SK-N-SH treated with all-trans-retinoic acid at 6 μM for 48 hours (cell line): ENCODE measurements at regions not wholly inside any gene's neighbourhood (a gene's known extent, or its start where the extent isn't known, plus 50 kb on each side); places are given as distances from the start of the nearest gene placed in this dataset.

Experiments
- ATAC-seq: fragments of 200-7000 bp; cut with Tn5 transposase; 3 replicates; pipeline ENCODE4 v1.9.1; 2020; ENCODE audit warnings: mild to moderate bottlenecking, moderate library complexity
- ARNTL ChIP-seq: fragments of 450-650 bp; formaldehyde crosslinking; IDR thresholded peaks from 2 replicates; pipeline ENCODE4 v1.5.0; 2020; ENCODE audit warnings: low read depth, mild to moderate bottlenecking, moderate library complexity, borderline replicate concordance
- BACH2 ChIP-seq: fragments of 250-450 bp; sonication (Bioruptor Pico); IDR thresholded peaks from 2 replicates; pipeline ENCODE4 v1.9.0; 2021; ENCODE audit warnings: mild to moderate bottlenecking, borderline replicate concordance
- CSDC2 ChIP-seq: fragments of 250-450 bp; sonication (Bioruptor Pico); IDR thresholded peaks from 2 replicates; pipeline ENCODE4 v1.5.0; 2020; ENCODE audit warnings: mild to moderate bottlenecking, moderate library complexity
- GLIS3 ChIP-seq: fragments of 250-450 bp; sonication (Bioruptor Pico); IDR thresholded peaks from 2 replicates; pipeline ENCODE4 v1.5.0; 2020; ENCODE audit warnings: mild to moderate bottlenecking, moderate library complexity
- ISL1 ChIP-seq: fragments of 250-450 bp; sonication (Bioruptor Pico); IDR thresholded peaks from 2 replicates; pipeline ENCODE4 v2.1.2; 2022; ENCODE audit warnings: mild to moderate bottlenecking, moderate library complexity
- OSR1 ChIP-seq: fragments of 250-450 bp; sonication (Bioruptor Pico); IDR thresholded peaks from 2 replicates; pipeline ENCODE4 v1.8.0; 2022; ENCODE audit warnings: moderate library complexity, mild to moderate bottlenecking, inconsistent platforms
- PPARA ChIP-seq: fragments of 250-450 bp; sonication (Bioruptor Pico); IDR thresholded peaks from 2 replicates; pipeline ENCODE4 v1.5.0; 2020; ENCODE audit warnings: mild to moderate bottlenecking, borderline replicate concordance
- RARB ChIP-seq: fragments of 250-450 bp; sonication (Bioruptor Pico); IDR thresholded peaks from 2 replicates; pipeline ENCODE4 v1.8.0; 2021; ENCODE audit warnings: mild to moderate bottlenecking, moderate library complexity
- SNAI2 ChIP-seq: fragments of 250-450 bp; sonication (Bioruptor Pico); IDR thresholded peaks from 2 replicates; pipeline ENCODE4 v1.5.0; 2020; ENCODE audit warnings: mild to moderate bottlenecking, moderate library complexity
- TCF4 ChIP-seq: fragments of 250-450 bp; sonication (Bioruptor Pico); IDR thresholded peaks from 2 replicates; pipeline ENCODE4 v1.8.0; 2021; ENCODE audit warnings: mild to moderate bottlenecking, moderate library complexity, borderline replicate concordance
- ZC3H10 ChIP-seq: fragments of 250-450 bp; sonication (Bioruptor Pico); IDR thresholded peaks from 2 replicates; pipeline ENCODE4 v1.5.1; 2021; ENCODE audit warnings: mild to moderate bottlenecking, moderate library complexity
- ZFP3 ChIP-seq: fragments of 250-450 bp; sonication (Bioruptor Pico); IDR thresholded peaks from 2 replicates; pipeline ENCODE4 v1.5.0; 2020; ENCODE audit warnings: mild to moderate bottlenecking, moderate library complexity
- ZNF565 ChIP-seq: fragments of 450-650 bp; formaldehyde crosslinking; conservative IDR thresholded peaks from 2 replicates; pipeline ENCODE4 v1.5.0; 2020; ENCODE audit warnings: low read depth, mild to moderate bottlenecking, moderate library complexity
- ZNF70 ChIP-seq: fragments of 450-650 bp; formaldehyde crosslinking; IDR thresholded peaks from 2 replicates; pipeline ENCODE4 v1.5.0; 2020; ENCODE audit warnings: mild to moderate bottlenecking, moderate library complexity
- ZNF8 ChIP-seq: fragments of 450-650 bp; formaldehyde crosslinking; IDR thresholded peaks from 2 replicates; pipeline ENCODE4 v1.5.0; 2020; ENCODE audit warnings: mild to moderate bottlenecking, moderate library complexity
- TF ChIP-seq, protein P1 (sequence below): fragments of 250-450 bp; sonication (Bioruptor Pico); IDR thresholded peaks from 2 replicates; pipeline ENCODE4 v1.8.0; 2021; ENCODE audit warnings: low read depth, mild to moderate bottlenecking, moderate library complexity, borderline replicate concordance
- TF ChIP-seq, protein P2 (sequence below): fragments of 250-450 bp; sonication (Bioruptor Pico); IDR thresholded peaks from 2 replicates; pipeline ENCODE4 v1.5.1; 2021; ENCODE audit warnings: mild to moderate bottlenecking, moderate library complexity
- TF ChIP-seq, protein P3 (sequence below): fragments of 250-450 bp; sonication (Bioruptor Pico); IDR thresholded peaks from 2 replicates; pipeline ENCODE4 v1.5.1; 2020; ENCODE audit warnings: low read depth, mild to moderate bottlenecking, moderate library complexity

DNA sequence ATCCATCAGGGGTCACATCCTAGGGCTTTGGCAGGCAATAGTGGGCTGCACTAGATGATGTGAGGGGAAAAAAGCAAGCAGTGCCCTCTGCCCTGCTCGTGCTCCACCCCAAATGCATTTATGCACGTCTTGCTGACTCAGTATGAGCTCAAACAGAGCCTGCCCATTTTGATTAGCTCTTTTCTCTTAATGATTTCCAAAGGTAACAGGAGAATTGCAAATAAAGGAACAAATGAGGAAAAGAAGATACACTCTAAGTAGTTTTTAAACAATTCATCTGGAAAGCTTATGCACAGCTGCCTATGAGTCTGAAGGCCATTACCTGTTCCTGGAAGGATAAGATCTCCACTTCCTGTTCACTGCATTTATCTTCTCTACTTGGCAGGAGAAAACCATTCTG is 364.2 kb downstream of the TMEM232 start (continued):
- TF ChIP-seq ZC3H10 (CRISPR knock-in tag) (no peak), ZNF565 (CRISPR knock-in tag) (no peak), CSDC2 (CRISPR knock-in tag) (no peak), BACH2 (no peak), ARNTL (CRISPR knock-in tag) (no peak), SNAI2 (no peak)
- TF ChIP-seq, all 23 proteins: peak for 0

DNA sequence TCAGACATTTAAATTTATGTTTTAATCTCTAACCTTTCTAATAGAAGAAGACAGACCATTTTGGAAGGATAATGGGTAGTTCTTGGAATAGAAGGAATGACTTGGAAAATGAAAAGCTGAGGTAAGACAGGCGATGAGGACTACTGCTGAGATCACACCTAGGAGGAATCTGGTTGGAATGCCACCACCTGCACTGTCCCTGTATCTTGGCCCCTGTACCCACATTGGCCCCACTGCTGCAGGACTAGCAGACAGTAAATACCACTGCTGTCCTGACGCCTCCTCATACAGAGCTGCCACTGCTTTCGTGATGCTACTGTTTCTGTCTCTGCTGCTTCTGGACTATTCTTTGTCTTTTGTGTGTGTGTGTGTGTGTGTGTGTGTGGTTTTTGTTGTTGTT is 359.8 kb downstream of the TMEM232 start:
- TF ChIP-seq, protein P1, sequence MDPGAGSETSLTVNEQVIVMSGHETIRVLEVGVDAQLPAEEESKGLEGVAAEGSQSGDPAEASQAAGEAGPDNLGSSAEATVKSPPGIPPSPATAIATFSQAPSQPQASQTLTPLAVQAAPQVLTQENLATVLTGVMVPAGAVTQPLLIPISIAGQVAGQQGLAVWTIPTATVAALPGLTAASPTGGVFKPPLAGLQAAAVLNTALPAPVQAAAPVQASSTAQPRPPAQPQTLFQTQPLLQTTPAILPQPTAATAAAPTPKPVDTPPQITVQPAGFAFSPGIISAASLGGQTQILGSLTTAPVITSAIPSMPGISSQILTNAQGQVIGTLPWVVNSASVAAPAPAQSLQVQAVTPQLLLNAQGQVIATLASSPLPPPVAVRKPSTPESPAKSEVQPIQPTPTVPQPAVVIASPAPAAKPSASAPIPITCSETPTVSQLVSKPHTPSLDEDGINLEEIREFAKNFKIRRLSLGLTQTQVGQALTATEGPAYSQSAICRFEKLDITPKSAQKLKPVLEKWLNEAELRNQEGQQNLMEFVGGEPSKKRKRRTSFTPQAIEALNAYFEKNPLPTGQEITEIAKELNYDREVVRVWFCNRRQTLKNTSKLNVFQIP: no peak
- TF ChIP-seq ZNF8 (CRISPR knock-in tag): no peak
- no peak for TF ChIP-seq ARNTL (CRISPR knock-in tag)
- TF ChIP-seq ISL1: no peak
- TF ChIP-seq ZC3H10 (CRISPR knock-in tag): no peak
- TF ChIP-seq BACH2: no peak
- no peak for TF ChIP-seq SNAI2
- no peak for TF ChIP-seq TCF4 (CRISPR knock-in tag)
- TF ChIP-seq, protein P2, sequence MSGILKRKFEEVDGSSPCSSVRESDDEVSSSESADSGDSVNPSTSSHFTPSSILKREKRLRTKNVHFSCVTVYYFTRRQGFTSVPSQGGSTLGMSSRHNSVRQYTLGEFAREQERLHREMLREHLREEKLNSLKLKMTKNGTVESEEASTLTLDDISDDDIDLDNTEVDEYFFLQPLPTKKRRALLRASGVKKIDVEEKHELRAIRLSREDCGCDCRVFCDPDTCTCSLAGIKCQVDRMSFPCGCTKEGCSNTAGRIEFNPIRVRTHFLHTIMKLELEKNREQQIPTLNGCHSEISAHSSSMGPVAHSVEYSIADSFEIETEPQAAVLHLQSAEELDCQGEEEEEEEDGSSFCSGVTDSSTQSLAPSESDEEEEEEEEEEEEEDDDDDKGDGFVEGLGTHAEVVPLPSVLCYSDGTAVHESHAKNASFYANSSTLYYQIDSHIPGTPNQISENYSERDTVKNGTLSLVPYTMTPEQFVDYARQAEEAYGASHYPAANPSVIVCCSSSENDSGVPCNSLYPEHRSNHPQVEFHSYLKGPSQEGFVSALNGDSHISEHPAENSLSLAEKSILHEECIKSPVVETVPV (CRISPR knock-in tag): no peak
- TF ChIP-seq PPARA (CRISPR knock-in tag): no peak
- no peak for TF ChIP-seq GLIS3 (CRISPR knock-in tag)
- no peak for TF ChIP-seq OSR1 (CRISPR knock-in tag)
- TF ChIP-seq RARB (CRISPR knock-in tag): no peak
- no peak for TF ChIP-seq ZNF70 (CRISPR knock-in tag)
- no peak for TF ChIP-seq CSDC2 (CRISPR knock-in tag)
- no peak for TF ChIP-seq ZFP3
- TF ChIP-seq, protein P3, sequence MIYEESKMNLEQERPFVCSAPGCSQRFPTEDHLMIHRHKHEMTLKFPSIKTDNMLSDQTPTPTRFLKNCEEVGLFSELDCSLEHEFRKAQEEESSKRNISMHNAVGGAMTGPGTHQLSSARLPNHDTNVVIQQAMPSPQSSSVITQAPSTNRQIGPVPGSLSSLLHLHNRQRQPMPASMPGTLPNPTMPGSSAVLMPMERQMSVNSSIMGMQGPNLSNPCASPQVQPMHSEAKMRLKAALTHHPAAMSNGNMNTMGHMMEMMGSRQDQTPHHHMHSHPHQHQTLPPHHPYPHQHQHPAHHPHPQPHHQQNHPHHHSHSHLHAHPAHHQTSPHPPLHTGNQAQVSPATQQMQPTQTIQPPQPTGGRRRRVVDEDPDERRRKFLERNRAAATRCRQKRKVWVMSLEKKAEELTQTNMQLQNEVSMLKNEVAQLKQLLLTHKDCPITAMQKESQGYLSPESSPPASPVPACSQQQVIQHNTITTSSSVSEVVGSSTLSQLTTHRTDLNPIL (CRISPR knock-in tag): no peak
- TF ChIP-seq, all 23 proteins: peak for 0
- no peak for ATAC-seq
